ENCODE measurements at regions not wholly inside any gene's neighbourhood (a gene's known extent, or its start where the extent isn't known, plus 50 kb on each side); places are given as distances from the start of the nearest gene placed in this dataset.
A peak's percentile ranks its signal among the peaks of the same experiment; 100 is the strongest.

DNA sequence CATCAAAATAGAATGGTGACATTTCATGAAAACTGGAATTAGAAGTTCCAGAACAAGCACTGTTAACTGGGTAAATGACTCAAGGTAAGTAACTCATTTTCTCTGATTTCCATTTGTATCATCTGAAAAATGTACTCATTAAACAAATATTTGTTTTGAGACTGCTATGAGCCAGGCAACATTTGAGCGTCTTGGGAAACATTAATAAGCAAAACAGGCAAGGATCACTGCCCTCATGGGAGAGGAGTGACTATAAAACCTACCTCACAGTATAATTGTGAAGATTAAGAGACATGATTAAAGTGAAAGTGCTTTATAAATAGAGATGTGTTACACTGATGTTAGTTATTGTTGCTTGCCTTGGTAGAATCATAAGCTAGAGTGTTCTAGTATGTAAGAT is 711.8 kb upstream of the UBE2E2 start:
- DNase-seq = peak in 1 of 4 donors; percentile 2
- Histone ChIP-seq H3K27me3 (no peaks in the 10 kb centered on the region), H3K9me3 (no peaks in the 10 kb centered on the region), H3K27ac (no peak overlapping the region), H3K4me1 (no peaks in the 10 kb centered on the region), H3K4me3 (no peak overlapping the region), H3K36me3 (replicated peaks in 1 of 2; ENCODE audit: insufficient read depth in 1 of 2, low read depth in 2 of 2) (no peaks in the 10 kb centered on the region)
- WGBS, 2 donors = 24 to 28% methylated on average over 1 of the region's 1 CpG
- ATAC-seq = no peak
- intact Hi-C loops (cut with DNase I) = no loop called here
- TF ChIP-seq, protein P1, sequence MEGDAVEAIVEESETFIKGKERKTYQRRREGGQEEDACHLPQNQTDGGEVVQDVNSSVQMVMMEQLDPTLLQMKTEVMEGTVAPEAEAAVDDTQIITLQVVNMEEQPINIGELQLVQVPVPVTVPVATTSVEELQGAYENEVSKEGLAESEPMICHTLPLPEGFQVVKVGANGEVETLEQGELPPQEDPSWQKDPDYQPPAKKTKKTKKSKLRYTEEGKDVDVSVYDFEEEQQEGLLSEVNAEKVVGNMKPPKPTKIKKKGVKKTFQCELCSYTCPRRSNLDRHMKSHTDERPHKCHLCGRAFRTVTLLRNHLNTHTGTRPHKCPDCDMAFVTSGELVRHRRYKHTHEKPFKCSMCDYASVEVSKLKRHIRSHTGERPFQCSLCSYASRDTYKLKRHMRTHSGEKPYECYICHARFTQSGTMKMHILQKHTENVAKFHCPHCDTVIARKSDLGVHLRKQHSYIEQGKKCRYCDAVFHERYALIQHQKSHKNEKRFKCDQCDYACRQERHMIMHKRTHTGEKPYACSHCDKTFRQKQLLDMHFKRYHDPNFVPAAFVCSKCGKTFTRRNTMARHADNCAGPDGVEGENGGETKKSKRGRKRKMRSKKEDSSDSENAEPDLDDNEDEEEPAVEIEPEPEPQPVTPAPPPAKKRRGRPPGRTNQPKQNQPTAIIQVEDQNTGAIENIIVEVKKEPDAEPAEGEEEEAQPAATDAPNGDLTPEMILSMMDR (IDR thresholded peaks at IDR 0.05) = no peak
- no peak for TF ChIP-seq POLR2A (IDR thresholded peaks at IDR 0.05)

GRCh38 chr3:22492342-22492741 is 710.8 kb upstream of the UBE2E2 start:
- TF ChIP-seq, protein P1 (IDR thresholded peaks at IDR 0.05) = no peak
- TF ChIP-seq POLR2A (IDR thresholded peaks at IDR 0.05) = no peak

GRCh38 chr3:22495241-22495640 is 707.9 kb upstream of the UBE2E2 start:
- no peaks in the 10 kb centered on the region for H3K27me3 ChIP-seq
- WGBS, 2 donors = 13 to 20% methylated on average over 2 of the region's 2 CpGs
- H3K27ac ChIP-seq = no peak overlapping the region
- H3K9me3 ChIP-seq = no peaks in the 10 kb centered on the region
- ATAC-seq (no peak), DNase-seq (no peak)
- no peak for TF ChIP-seq POLR2A (IDR thresholded peaks at IDR 0.05)
- TF ChIP-seq, protein P1 (IDR thresholded peaks at IDR 0.05) = no peak
- H3K4me1 ChIP-seq = no peaks in the 10 kb centered on the region
- H3K4me3 ChIP-seq = no peak overlapping the region
- no peaks in the 10 kb centered on the region for H3K36me3 ChIP-seq (replicated peaks in 1 of 2; ENCODE audit: insufficient read depth in 1 of 2, low read depth in 2 of 2)
- intact Hi-C loops (cut with DNase I) = no loop called here

More at GRCh38 chr3:22492342-22492741, 710.8 kb upstream of the UBE2E2 start:
- ATAC-seq (no peak), DNase-seq (no peak)
- intact Hi-C loops (cut with DNase I) = no loop called here
- Histone ChIP-seq H3K36me3 (replicated peaks in 1 of 2; ENCODE audit: insufficient read depth in 1 of 2, low read depth in 2 of 2) (no peaks in the 10 kb centered on the region), H3K4me1 (no peaks in the 10 kb centered on the region), H3K9me3 (no peaks in the 10 kb centered on the region), H3K27me3 (no peaks in the 10 kb centered on the region), H3K27ac (no peak overlapping the region), H3K4me3 (no peak overlapping the region)
- WGBS, 2 donors = 86 to 89% methylated on average over 2 of the region's 2 CpGs

DNA sequence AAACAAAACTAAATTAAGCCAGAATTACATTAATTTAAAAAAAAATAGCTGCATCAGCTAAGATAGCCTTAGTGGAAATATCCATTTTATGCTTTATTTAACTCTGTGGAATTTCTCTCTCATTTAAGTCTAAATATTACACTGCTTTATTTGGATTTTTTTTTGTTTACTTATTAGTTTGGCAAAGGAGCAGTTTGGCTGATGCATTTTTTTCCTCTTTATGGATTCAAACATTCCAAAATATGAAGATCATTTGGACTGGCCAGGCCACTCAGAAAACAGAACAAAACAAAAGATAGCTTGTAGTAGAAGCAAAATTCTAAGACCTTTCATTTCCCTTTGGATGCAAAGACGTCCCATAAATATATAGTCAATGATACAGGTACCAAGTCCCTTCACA is 707.3 kb upstream of the UBE2E2 start:
- no peaks in the 10 kb centered on the region for H3K9me3 ChIP-seq
- 14 to 53% methylated on average over 1 of the region's 1 CpG for WGBS, 2 donors
- H3K36me3 ChIP-seq (replicated peaks in 1 of 2; ENCODE audit: insufficient read depth in 1 of 2, low read depth in 2 of 2) = no peaks in the 10 kb centered on the region
- no peaks in the 10 kb centered on the region for H3K27me3 ChIP-seq
- DNase-seq (no peak), ATAC-seq (no peak)
- no peak overlapping the region for H3K27ac ChIP-seq
- intact Hi-C loops (cut with DNase I) = no loop called here
- TF ChIP-seq POLR2A (IDR thresholded peaks at IDR 0.05) = no peak
- TF ChIP-seq, protein P1 (IDR thresholded peaks at IDR 0.05) = no peak
- no peaks in the 10 kb centered on the region for H3K4me1 ChIP-seq
- H3K4me3 ChIP-seq = no peak overlapping the region

DNA sequence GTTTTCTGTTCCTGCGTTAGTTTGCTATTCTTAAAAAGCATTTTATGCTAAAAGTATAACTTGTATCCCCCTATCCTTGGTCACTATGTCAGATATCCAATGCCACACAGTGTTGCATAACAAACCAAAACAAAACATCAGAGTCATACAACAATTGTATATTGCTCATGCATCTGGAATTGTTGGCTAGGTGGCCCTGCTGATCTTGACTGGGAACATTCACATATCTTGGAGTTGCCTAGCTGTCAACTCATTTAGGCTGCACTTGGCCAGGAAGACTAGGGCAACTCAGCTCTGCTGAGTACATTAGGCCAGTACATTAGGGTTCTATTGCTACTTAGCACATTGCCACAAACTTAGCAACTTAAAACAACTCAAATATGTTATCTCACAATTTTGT is 706.5 kb upstream of the UBE2E2 start:
- Histone ChIP-seq H3K27me3 (no peaks in the 10 kb centered on the region), H3K9me3 (no peaks in the 10 kb centered on the region), H3K4me3 (no peak overlapping the region), H3K36me3 (replicated peaks in 1 of 2; ENCODE audit: insufficient read depth in 1 of 2, low read depth in 2 of 2) (no peaks in the 10 kb centered on the region), H3K4me1 (no peaks in the 10 kb centered on the region), H3K27ac (no peak overlapping the region)
- DNase-seq (no peak), ATAC-seq (no peak)
- intact Hi-C loops (cut with DNase I) = no loop called here
- TF ChIP-seq POLR2A (IDR thresholded peaks at IDR 0.05) = no peak
- TF ChIP-seq, protein P1 (IDR thresholded peaks at IDR 0.05) = no peak
- 97 to 100% methylated on average over 1 of the region's 1 CpG for WGBS, 2 donors
